Caco-2 (cell line): ENCODE measurements at regions not wholly inside any gene's neighbourhood (a gene's known extent, or its start where the extent isn't known, plus 50 kb on each side); places are given as distances from the start of the nearest gene placed in this dataset.

Experiments
- BruUV-seq: library from RNA; stranded (reverse); fragments of 400-500 nt; replicated peaks from 2 replicates; lab custom pipeline; 2021; lab: Mats Ljungman, UMichigan
- CTCF ChIA-PET: fragments of 300-600 bp; sonication (Branson Sonifier 250); formaldehyde crosslinking; loops from one replicate; lab custom pipeline; 2022; ENCODE audit warnings: antibody characterized with exemption; lab: Charles Lee
- POLR2A ChIA-PET: fragments of 300-600 bp; sonication (Branson Sonifier 250); formaldehyde crosslinking; loops from one replicate; lab custom pipeline; 2022; ENCODE audit warnings: antibody characterized with exemption; lab: Charles Lee
- DNase-seq, 2 experiments: peaks; one replicate each; pipeline versions ENCODE4 v3.0.0 to v3.0.0-alpha.2; 2020 to 2022
- H3K27me3 ChIP-seq: replicated peaks from 2 replicates; pipeline ENCODE4 v1.6.0; 2011; ENCODE audit warnings: low read length; ENCODE audit not compliant: control insufficient read depth, insufficient read depth
- H3K36me3 ChIP-seq: 2 replicates; pipeline ENCODE4 v1.5.1; 2011; ENCODE audit warnings: low read length; ENCODE audit not compliant: control insufficient read depth, insufficient read depth
- H3K4me1 ChIP-seq: fragments of 250-450 bp; sonication (Bioruptor Pico); 2 replicates; pipeline ENCODE4 v1.5.1; 2020; ENCODE audit warnings: mild to moderate bottlenecking
- H3K4me3 ChIP-seq: 2 replicates; pipeline ENCODE4 v1.5.1; 2011; ENCODE audit warnings: low read depth, mild to moderate bottlenecking, control low read depth, low read length
- H3K9me3 ChIP-seq: fragments of 250-450 bp; sonication (Bioruptor Pico); 2 replicates; pipeline ENCODE4 v1.5.1; 2020; ENCODE audit warnings: mild to moderate bottlenecking, moderate library complexity
- H3K27ac Mint-ChIP-seq: one replicate; pipeline ENCODE4 v1.8.0; 2022; ENCODE audit warnings: mixed read lengths; ENCODE audit not compliant: unreplicated experiment
- H3K27me3 Mint-ChIP-seq: one replicate; pipeline ENCODE4 v1.8.0; 2022; ENCODE audit warnings: mixed read lengths; ENCODE audit not compliant: insufficient read depth, unreplicated experiment
- H3K36me3 Mint-ChIP-seq: one replicate; pipeline ENCODE4 v1.8.0; 2022; ENCODE audit warnings: mild to moderate bottlenecking, mixed read lengths; ENCODE audit not compliant: insufficient read depth, unreplicated experiment
- H3K4me1 Mint-ChIP-seq: one replicate; pipeline ENCODE4 v1.8.0; 2022; ENCODE audit warnings: low read depth, mixed read lengths; ENCODE audit not compliant: unreplicated experiment
- H3K4me3 Mint-ChIP-seq: one replicate; pipeline ENCODE4 v1.8.0; 2022; ENCODE audit warnings: mild to moderate bottlenecking, moderate library complexity, mixed read lengths; ENCODE audit not compliant: unreplicated experiment
- H3K9me3 Mint-ChIP-seq: one replicate; pipeline ENCODE4 v1.8.0; 2022; ENCODE audit warnings: mixed read lengths; ENCODE audit not compliant: unreplicated experiment
- CTCF ChIP-seq, 2 experiments: fragments of 200-600 bp in 1 of 2; IDR thresholded peaks; 1 replicate in 1 of 2; 2 replicates in 1 of 2; pipeline versions ENCODE4 v1.5.1 to v1.8.0; 2011 to 2022; ENCODE audit warnings: antibody characterized with exemption in 1 of 2, control low read depth in 1 of 2, inconsistent platforms in 1 of 2, low read depth in 1 of 2, low read length in 1 of 2, mild to moderate bottlenecking in 1 of 2, moderate library complexity in 1 of 2; ENCODE audit not compliant: insufficient read depth in 1 of 2, severe bottlenecking in 1 of 2, unreplicated experiment in 1 of 2
- intact Hi-C: fragments of 100-400 bp; cut with micrococcal nuclease; formaldehyde crosslinking; loops from one replicate; pipeline ENCODE4 v1.10.0; 2022; ENCODE audit not compliant: unreplicated experiment

- H3K27me3 Mint-ChIP-seq: peaks cover 12% of the 10 kb centered on the region
- H3K4me3 Mint-ChIP-seq: no peak overlapping the region
- H3K4me1 Mint-ChIP-seq: no peaks in the 10 kb centered on the region
- no peaks in the 10 kb centered on the region for H3K27me3 ChIP-seq
- ChIA-PET POLR2A (no interaction called here), CTCF (no interaction called here)
- H3K27ac Mint-ChIP-seq: no peak overlapping the region
- no peaks in the 10 kb centered on the region for H3K9me3 Mint-ChIP-seq
- TF ChIP-seq CTCF (IDR thresholded peaks at IDR 0.05; ENCODE audit: insufficient read depth in 1 of 2, low read depth in 1 of 2, low read length in 1 of 2, severe bottlenecking in 1 of 2, unreplicated experiment in 1 of 2): no peak
- H3K4me1 ChIP-seq: peaks cover 4% of the 10 kb centered on the region; the same call in 1 of the 2 replicates
- no peaks in the 10 kb centered on the region for H3K9me3 ChIP-seq
- intact Hi-C loops: no loop called here
- no peak overlapping the region for H3K4me3 ChIP-seq
- H3K36me3 ChIP-seq: no peaks in the 10 kb centered on the region
- BruUV-seq: no TSS peak
- no peaks in the 10 kb centered on the region for H3K36me3 Mint-ChIP-seq
- DNase-seq: no peak
These were observed 64.2 kb upstream of the FAM20A start for GRCh38 chr17:68665373-68665772.

- no peak for DNase-seq
- Histone ChIP-seq H3K9me3 (no peaks in the 10 kb centered on the region), H3K27me3 (no peaks in the 10 kb centered on the region), H3K4me3 (no peak overlapping the region), H3K4me1 (peaks cover 4% of the 10 kb centered on the region; the same call in 1 of the 2 replicates), H3K36me3 (no peaks in the 10 kb centered on the region)
- ChIA-PET CTCF (no interaction called here), POLR2A (no interaction called here)
- intact Hi-C loops: no loop called here
- no peak overlapping the region for H3K27ac Mint-ChIP-seq
- no peak overlapping the region for H3K4me3 Mint-ChIP-seq
- BruUV-seq: no TSS peak
- H3K4me1 Mint-ChIP-seq: peaks cover 7% of the 10 kb centered on the region
- H3K9me3 Mint-ChIP-seq: no peaks in the 10 kb centered on the region
- H3K36me3 Mint-ChIP-seq: no peaks in the 10 kb centered on the region
- TF ChIP-seq CTCF (IDR thresholded peaks at IDR 0.05; ENCODE audit: insufficient read depth in 1 of 2, low read depth in 1 of 2, low read length in 1 of 2, severe bottlenecking in 1 of 2, unreplicated experiment in 1 of 2): no peak
- H3K27me3 Mint-ChIP-seq: peaks cover 2% of the 10 kb centered on the region
These were observed 61.3 kb upstream of the FAM20A start for GRCh38 chr17:68662479-68662878.

- Mint-ChIP-seq H3K27me3 (peaks cover 2% of the 10 kb centered on the region), H3K9me3 (no peaks in the 10 kb centered on the region), H3K4me1 (peaks cover 7% of the 10 kb centered on the region), H3K36me3 (no peaks in the 10 kb centered on the region), H3K27ac (no peak overlapping the region), H3K4me3 (no peak overlapping the region)
- Histone ChIP-seq H3K9me3 (no peaks in the 10 kb centered on the region), H3K4me3 (no peak overlapping the region), H3K27me3 (no peaks in the 10 kb centered on the region), H3K4me1 (peaks cover 4% of the 10 kb centered on the region; the same call in 1 of the 2 replicates), H3K36me3 (no peaks in the 10 kb centered on the region)
- ChIA-PET CTCF (no interaction called here), POLR2A (no interaction called here)
- TF ChIP-seq CTCF (IDR thresholded peaks at IDR 0.05; ENCODE audit: insufficient read depth in 1 of 2, low read depth in 1 of 2, low read length in 1 of 2, severe bottlenecking in 1 of 2, unreplicated experiment in 1 of 2): no peak
- no peak for DNase-seq
- no TSS peak for BruUV-seq
- intact Hi-C loops: no loop called here
These were observed 60.9 kb upstream of the FAM20A start for GRCh38 chr17:68662037-68662432.
